Panc1 (cell line): ENCODE measurements at regions not wholly inside any gene's neighbourhood (a gene's known extent, or its start where the extent isn't known, plus 50 kb on each side); places are given as distances from the start of the nearest gene placed in this dataset.

Experiments used
- ATAC-seq: fragments of 200-7000 bp; cut with Tn5 transposase; 2 replicates; pipeline ENCODE4 v1.9.1; 2020; ENCODE audit warnings: mild to moderate bottlenecking, moderate library complexity
- BruUV-seq: library from RNA; stranded (reverse); fragments of 400-500 nt; replicated peaks from 2 replicates; lab custom pipeline; 2021; lab: Mats Ljungman, UMichigan
- CTCF ChIA-PET: fragments of 300-600 bp; sonication (Branson Sonifier 250); formaldehyde crosslinking; loops from one replicate; lab custom pipeline; 2022; ENCODE audit warnings: antibody characterized with exemption; lab: Charles Lee
- POLR2A ChIA-PET: fragments of 300-600 bp; sonication (Branson Sonifier 250); formaldehyde crosslinking; loops from one replicate; lab custom pipeline; 2022; ENCODE audit warnings: antibody characterized with exemption; lab: Charles Lee
- DNase-seq: peaks from one replicate; pipeline ENCODE4 v3.0.0-alpha.2; 2010; ENCODE audit warnings: low read depth, low spot score
- H3K27ac ChIP-seq: 2 replicates; pipeline ENCODE4 v1.5.1; 2011; ENCODE audit warnings: mild to moderate bottlenecking, low read length, inconsistent platforms
- H3K27me3 ChIP-seq: fragments of 200-500 bp; sonication (Bioruptor generic); 2 replicates; pipeline ENCODE4 v1.6.0; 2014; ENCODE audit warnings: low read length, inconsistent platforms; ENCODE audit not compliant: control insufficient read depth, insufficient read depth
- H3K36me3 ChIP-seq: fragments of 200-500 bp; sonication (Bioruptor generic); 2 replicates; pipeline ENCODE4 v1.5.1; 2014; ENCODE audit warnings: inconsistent platforms, mild to moderate bottlenecking, low read length, moderate library complexity; ENCODE audit not compliant: control insufficient read depth, insufficient read depth
- H3K4me1 ChIP-seq: 2 replicates; pipeline ENCODE4 v1.5.1; 2011; ENCODE audit warnings: inconsistent platforms, mild to moderate bottlenecking, low read length, moderate library complexity; ENCODE audit not compliant: control insufficient read depth, insufficient read depth
- H3K4me3 ChIP-seq, 2 experiments: 2 replicates each; pipeline ENCODE4 v1.5.1; 2011 to 2012; ENCODE audit warnings: low read depth in 2 of 2, low read length in 2 of 2, mild to moderate bottlenecking in 2 of 2, inconsistent platforms in 1 of 2, moderate library complexity in 1 of 2
- H3K9me3 ChIP-seq: fragments of 200-500 bp; sonication (Bioruptor generic); 2 replicates; pipeline ENCODE4 v1.5.1; 2014; ENCODE audit warnings: low read depth, mild to moderate bottlenecking, inconsistent platforms, low read length, moderate library complexity; ENCODE audit not compliant: control insufficient read depth, insufficient read depth
- POLR2AphosphoS5 ChIP-seq: IDR thresholded peaks from 2 replicates; pipeline ENCODE4 v1.6.1; 2012; ENCODE audit warnings: mild to moderate bottlenecking, low read depth, low read length, moderate library complexity
- SIN3A ChIP-seq: IDR thresholded peaks from 2 replicates; pipeline ENCODE4 v1.6.1; 2012; ENCODE audit warnings: low read depth, mild to moderate bottlenecking, low read length, moderate library complexity, borderline replicate concordance; ENCODE audit not compliant: insufficient read depth
- TCF7L2 ChIP-seq: IDR thresholded peaks from 2 replicates; pipeline ENCODE4 v1.6.1; 2011; ENCODE audit warnings: mild to moderate bottlenecking, low read depth, low read length, inconsistent platforms
- in situ Hi-C: cut with HindIII; loops from 2 replicates; pipeline ENCODE4 v1.10.0; 2016; ENCODE audit warnings: low sequenced_read_pairs, low pct_unique_long_range_greater_than_20kb
- intact Hi-C: fragments of 100-400 bp; cut with micrococcal nuclease; formaldehyde crosslinking; loops from one replicate; pipeline ENCODE4 v1.10.0; 2022; ENCODE audit not compliant: unreplicated experiment
- TF ChIP-seq, protein P1 (sequence below), 2 experiments: IDR thresholded peaks; 2 replicates each; pipeline ENCODE4 v1.6.1; 2011 to 2012; ENCODE audit warnings: low read depth in 2 of 2, control low read depth in 1 of 2, low read length in 1 of 2, mild to moderate bottlenecking in 1 of 2, moderate library complexity in 1 of 2; ENCODE audit not compliant: insufficient read depth in 1 of 2
- TF ChIP-seq, protein P2 (sequence below): fragments of 450-650 bp; IDR thresholded peaks from 2 replicates; pipeline ENCODE4 v1.5.1; 2017; ENCODE audit warnings: mild to moderate bottlenecking

DNA sequence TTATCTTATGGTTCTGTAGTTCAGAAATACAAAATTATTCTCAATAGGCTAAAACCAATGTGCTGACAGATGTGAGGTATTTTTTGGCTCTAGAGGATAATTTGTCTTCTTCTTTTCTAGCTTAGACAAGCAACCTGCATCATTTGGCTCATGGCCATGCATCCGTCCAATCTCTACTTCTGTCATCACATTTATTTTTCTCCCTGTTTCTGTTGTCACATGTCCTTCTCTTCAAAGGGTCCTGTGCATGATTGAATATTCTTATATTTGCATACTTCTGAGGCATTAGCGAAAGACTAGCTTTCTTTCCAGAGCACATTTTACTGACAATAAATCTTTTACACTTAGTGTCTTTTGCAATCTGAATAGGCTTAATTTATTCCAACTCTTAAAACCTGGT is 564.7 kb downstream of the CDH10 start:
- Histone ChIP-seq H3K27me3 (no peaks in the 10 kb centered on the region), H3K36me3 (no peaks in the 10 kb centered on the region), H3K4me3 (no peak overlapping the region), H3K9me3 (no peaks in the 10 kb centered on the region), H3K27ac (no peak overlapping the region), H3K4me1 (no peaks in the 10 kb centered on the region)
- no peak for ATAC-seq
- BruUV-seq: no TSS peak
- DNase-seq: no peak
- intact Hi-C loops: no loop called here
- in situ Hi-C loops: no loop called here
- ChIA-PET POLR2A (no interaction called here), CTCF (no interaction called here)
- TF ChIP-seq, protein P1, sequence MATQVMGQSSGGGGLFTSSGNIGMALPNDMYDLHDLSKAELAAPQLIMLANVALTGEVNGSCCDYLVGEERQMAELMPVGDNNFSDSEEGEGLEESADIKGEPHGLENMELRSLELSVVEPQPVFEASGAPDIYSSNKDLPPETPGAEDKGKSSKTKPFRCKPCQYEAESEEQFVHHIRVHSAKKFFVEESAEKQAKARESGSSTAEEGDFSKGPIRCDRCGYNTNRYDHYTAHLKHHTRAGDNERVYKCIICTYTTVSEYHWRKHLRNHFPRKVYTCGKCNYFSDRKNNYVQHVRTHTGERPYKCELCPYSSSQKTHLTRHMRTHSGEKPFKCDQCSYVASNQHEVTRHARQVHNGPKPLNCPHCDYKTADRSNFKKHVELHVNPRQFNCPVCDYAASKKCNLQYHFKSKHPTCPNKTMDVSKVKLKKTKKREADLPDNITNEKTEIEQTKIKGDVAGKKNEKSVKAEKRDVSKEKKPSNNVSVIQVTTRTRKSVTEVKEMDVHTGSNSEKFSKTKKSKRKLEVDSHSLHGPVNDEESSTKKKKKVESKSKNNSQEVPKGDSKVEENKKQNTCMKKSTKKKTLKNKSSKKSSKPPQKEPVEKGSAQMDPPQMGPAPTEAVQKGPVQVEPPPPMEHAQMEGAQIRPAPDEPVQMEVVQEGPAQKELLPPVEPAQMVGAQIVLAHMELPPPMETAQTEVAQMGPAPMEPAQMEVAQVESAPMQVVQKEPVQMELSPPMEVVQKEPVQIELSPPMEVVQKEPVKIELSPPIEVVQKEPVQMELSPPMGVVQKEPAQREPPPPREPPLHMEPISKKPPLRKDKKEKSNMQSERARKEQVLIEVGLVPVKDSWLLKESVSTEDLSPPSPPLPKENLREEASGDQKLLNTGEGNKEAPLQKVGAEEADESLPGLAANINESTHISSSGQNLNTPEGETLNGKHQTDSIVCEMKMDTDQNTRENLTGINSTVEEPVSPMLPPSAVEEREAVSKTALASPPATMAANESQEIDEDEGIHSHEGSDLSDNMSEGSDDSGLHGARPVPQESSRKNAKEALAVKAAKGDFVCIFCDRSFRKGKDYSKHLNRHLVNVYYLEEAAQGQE (IDR thresholded peaks at IDR 0.05; ENCODE audit: insufficient read depth in 1 of 2, low read depth in 2 of 2, low read length in 1 of 2): no peak
- TF ChIP-seq TCF7L2: no peak
- TF ChIP-seq, protein P2, sequence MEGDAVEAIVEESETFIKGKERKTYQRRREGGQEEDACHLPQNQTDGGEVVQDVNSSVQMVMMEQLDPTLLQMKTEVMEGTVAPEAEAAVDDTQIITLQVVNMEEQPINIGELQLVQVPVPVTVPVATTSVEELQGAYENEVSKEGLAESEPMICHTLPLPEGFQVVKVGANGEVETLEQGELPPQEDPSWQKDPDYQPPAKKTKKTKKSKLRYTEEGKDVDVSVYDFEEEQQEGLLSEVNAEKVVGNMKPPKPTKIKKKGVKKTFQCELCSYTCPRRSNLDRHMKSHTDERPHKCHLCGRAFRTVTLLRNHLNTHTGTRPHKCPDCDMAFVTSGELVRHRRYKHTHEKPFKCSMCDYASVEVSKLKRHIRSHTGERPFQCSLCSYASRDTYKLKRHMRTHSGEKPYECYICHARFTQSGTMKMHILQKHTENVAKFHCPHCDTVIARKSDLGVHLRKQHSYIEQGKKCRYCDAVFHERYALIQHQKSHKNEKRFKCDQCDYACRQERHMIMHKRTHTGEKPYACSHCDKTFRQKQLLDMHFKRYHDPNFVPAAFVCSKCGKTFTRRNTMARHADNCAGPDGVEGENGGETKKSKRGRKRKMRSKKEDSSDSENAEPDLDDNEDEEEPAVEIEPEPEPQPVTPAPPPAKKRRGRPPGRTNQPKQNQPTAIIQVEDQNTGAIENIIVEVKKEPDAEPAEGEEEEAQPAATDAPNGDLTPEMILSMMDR: no peak
- TF ChIP-seq POLR2AphosphoS5: no peak
- TF ChIP-seq SIN3A: no peak

DNA sequence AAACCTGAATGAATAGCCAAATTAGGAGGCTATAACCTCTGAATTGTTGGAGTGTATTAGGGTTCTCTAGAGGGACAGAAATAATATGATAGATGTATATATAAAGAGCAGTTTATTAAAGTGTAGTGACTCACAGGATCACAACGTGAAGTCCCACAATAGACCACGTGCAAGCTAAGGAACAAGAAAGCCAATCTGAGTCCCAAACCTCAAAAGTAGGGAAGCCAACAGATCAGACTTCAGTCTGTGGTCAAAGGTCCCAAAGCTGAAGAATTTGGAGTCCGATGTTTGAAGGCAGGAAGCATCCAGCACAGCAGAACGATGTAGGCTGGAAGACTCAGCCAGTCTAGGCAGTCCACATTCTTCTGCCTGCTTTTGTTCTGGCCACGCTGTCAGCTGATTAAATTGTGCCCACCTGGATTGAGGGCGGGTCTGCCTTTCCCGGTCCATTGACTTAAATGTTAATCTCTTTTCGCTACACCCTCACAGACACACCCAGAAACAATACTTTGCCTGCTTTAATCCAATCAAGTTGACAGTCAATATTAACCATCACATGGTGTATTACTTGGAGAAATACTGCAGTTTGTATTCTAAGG is 550.6 kb downstream of the CDH10 start:
- H3K4me3 ChIP-seq: no peak overlapping the region
- ATAC-seq (no peak), DNase-seq (no peak)
- TF ChIP-seq, protein P1 (IDR thresholded peaks at IDR 0.05; ENCODE audit: insufficient read depth in 1 of 2, low read depth in 2 of 2, low read length in 1 of 2): no peak
- TF ChIP-seq POLR2AphosphoS5 (no peak), TCF7L2 (no peak), SIN3A (no peak)
- TF ChIP-seq, protein P2: no peak
- in situ Hi-C loops: no loop called here
- H3K27ac ChIP-seq: no peak overlapping the region
- no peaks in the 10 kb centered on the region for H3K4me1 ChIP-seq
- no peaks in the 10 kb centered on the region; the same call in 1 of the 2 replicates for H3K9me3 ChIP-seq
- no TSS peak for BruUV-seq
- no peaks in the 10 kb centered on the region for H3K27me3 ChIP-seq
- ChIA-PET POLR2A (no interaction called here), CTCF (no interaction called here)
- intact Hi-C loops: no loop called here
- no peaks in the 10 kb centered on the region for H3K36me3 ChIP-seq
